ENCODE measurements at regions not wholly inside any gene's neighbourhood (a gene's known extent, or its start where the extent isn't known, plus 50 kb on each side); places are given as distances from the start of the nearest gene placed in this dataset.

DNA sequence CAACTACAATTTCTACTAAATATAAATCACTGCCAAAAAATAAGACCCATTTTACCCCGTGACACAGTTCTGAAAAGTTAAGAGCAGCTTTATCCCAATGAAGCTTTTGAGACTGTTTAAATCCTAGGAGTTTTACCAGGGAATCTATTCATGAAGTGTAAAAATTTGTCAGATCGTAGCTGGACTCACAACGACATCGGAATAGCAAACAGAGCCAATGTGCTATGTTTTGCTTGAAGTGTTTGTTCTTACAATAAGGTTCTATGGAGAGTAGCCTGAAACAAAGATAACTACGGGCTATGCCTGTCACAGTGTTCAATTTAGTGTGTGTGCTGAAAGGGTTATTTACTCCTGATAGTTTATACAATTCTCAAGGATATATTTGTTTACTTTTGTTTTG, 78.5 kb upstream of the L3MBTL4 start:
- TF ChIP-seq, protein P1, sequence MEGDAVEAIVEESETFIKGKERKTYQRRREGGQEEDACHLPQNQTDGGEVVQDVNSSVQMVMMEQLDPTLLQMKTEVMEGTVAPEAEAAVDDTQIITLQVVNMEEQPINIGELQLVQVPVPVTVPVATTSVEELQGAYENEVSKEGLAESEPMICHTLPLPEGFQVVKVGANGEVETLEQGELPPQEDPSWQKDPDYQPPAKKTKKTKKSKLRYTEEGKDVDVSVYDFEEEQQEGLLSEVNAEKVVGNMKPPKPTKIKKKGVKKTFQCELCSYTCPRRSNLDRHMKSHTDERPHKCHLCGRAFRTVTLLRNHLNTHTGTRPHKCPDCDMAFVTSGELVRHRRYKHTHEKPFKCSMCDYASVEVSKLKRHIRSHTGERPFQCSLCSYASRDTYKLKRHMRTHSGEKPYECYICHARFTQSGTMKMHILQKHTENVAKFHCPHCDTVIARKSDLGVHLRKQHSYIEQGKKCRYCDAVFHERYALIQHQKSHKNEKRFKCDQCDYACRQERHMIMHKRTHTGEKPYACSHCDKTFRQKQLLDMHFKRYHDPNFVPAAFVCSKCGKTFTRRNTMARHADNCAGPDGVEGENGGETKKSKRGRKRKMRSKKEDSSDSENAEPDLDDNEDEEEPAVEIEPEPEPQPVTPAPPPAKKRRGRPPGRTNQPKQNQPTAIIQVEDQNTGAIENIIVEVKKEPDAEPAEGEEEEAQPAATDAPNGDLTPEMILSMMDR (IDR thresholded peaks at IDR 0.05; ENCODE audit: insufficient read depth, low read length, poor library complexity, severe bottlenecking) = no peak
- no peak for TF ChIP-seq EZH2phosphoT487 (conservative IDR thresholded peaks at IDR 0.05; ENCODE audit: low read length)

All from SU-DHL-6 (cell line).